ENCODE measurements at regions not wholly inside any gene's neighbourhood (a gene's known extent, or its start where the extent isn't known, plus 50 kb on each side); places are given as distances from the start of the nearest gene placed in this dataset.

DNA sequence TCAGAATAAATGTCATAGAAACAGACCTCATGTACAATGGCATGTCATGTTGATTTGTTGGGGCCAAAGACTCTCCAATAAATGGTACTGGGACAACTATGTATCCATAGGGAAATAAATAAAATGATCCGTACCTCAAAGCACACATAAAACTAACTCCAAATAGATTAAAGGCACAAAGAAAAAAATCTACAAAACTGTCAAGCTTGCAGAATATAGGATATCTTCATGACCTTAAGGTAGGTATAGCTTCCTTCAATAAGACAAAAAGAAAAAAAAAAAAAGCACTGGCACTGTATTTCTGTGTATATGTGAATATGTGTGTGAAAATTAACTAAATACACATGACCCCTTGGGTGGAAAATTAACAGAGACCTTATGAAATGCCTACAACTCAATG lies 101.9 kb downstream of the DIRAS2 start:
- H3K36me3 Mint-ChIP-seq (ENCODE audit: low read depth): no peaks in the 10 kb centered on the region
- H3K9me3 Mint-ChIP-seq: no peaks in the 10 kb centered on the region
- H3K27ac Mint-ChIP-seq: no peak overlapping the region
- peaks cover 36% of the 10 kb centered on the region for H3K27me3 Mint-ChIP-seq
- no peak overlapping the region for H3K4me3 Mint-ChIP-seq
- no peaks in the 10 kb centered on the region for H3K4me1 Mint-ChIP-seq (ENCODE audit: low read depth)

DNA sequence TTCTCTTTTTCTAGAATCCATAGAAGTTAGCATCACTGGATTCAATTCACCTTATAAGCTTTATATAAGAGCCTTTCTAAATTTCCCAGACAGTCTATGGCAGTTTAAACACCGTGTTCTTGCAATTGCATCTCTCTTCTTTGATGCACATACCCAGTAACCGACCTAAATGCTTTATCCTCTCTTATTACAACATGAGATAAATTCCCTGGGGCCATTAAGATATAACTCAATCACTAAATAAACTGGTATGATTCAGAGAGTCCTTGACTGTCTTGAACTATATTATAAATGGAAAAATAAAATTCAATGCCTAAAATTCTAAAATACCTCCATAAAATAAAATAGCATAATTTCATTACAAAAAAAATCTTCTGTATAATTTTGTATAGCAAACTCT lies 98.1 kb downstream of the DIRAS2 start:
- Mint-ChIP-seq H3K27ac (no peak overlapping the region), H3K4me3 (no peak overlapping the region), H3K36me3 (ENCODE audit: low read depth) (no peaks in the 10 kb centered on the region), H3K27me3 (peaks cover 27% of the 10 kb centered on the region), H3K4me1 (ENCODE audit: low read depth) (no peaks in the 10 kb centered on the region), H3K9me3 (peaks cover 7% of the 10 kb centered on the region)

- H3K27me3 Mint-ChIP-seq: peaks cover 18% of the 10 kb centered on the region
- H3K27ac Mint-ChIP-seq: no peak overlapping the region
- H3K9me3 Mint-ChIP-seq: peaks cover 11% of the 10 kb centered on the region
- H3K4me1 Mint-ChIP-seq (ENCODE audit: low read depth): no peaks in the 10 kb centered on the region
- no peaks in the 10 kb centered on the region for H3K36me3 Mint-ChIP-seq (ENCODE audit: low read depth)
- no peak overlapping the region for H3K4me3 Mint-ChIP-seq
Measured at GRCh38 chr9:90546200-90546599, 96.4 kb downstream of the DIRAS2 start.

GRCh38 chr9:90547896-90548295 lies 94.7 kb downstream of the DIRAS2 start:
- no peaks in the 10 kb centered on the region for H3K36me3 Mint-ChIP-seq (ENCODE audit: low read depth)
- H3K27ac Mint-ChIP-seq: no peak overlapping the region
- H3K4me3 Mint-ChIP-seq: no peak overlapping the region
- H3K27me3 Mint-ChIP-seq: peaks cover 16% of the 10 kb centered on the region
- H3K4me1 Mint-ChIP-seq (ENCODE audit: low read depth): no peaks in the 10 kb centered on the region
- H3K9me3 Mint-ChIP-seq: peaks cover 11% of the 10 kb centered on the region

- Mint-ChIP-seq H3K27me3 (peaks cover 14% of the 10 kb centered on the region), H3K27ac (no peak overlapping the region), H3K36me3 (ENCODE audit: low read depth) (no peaks in the 10 kb centered on the region), H3K9me3 (peaks cover 11% of the 10 kb centered on the region), H3K4me3 (no peak overlapping the region), H3K4me1 (ENCODE audit: low read depth) (no peaks in the 10 kb centered on the region)
Measured at GRCh38 chr9:90552317-90552716, 90.3 kb downstream of the DIRAS2 start.

GRCh38 chr9:90555351-90556057 lies 87.1 kb downstream of the DIRAS2 start:
- no peaks in the 10 kb centered on the region for H3K9me3 Mint-ChIP-seq
- no peak overlapping the region for H3K4me3 Mint-ChIP-seq

GRCh38 chr9:90556897-90557675 lies 85.5 kb downstream of the DIRAS2 start:
- Mint-ChIP-seq H3K4me1 (ENCODE audit: low read depth) (no peaks in the 10 kb centered on the region), H3K27ac (no peak overlapping the region), H3K9me3 (no peaks in the 10 kb centered on the region), H3K4me3 (no peak overlapping the region), H3K27me3 (peaks cover 3% of the 10 kb centered on the region), H3K36me3 (ENCODE audit: low read depth) (no peaks in the 10 kb centered on the region)

More at GRCh38 chr9:90555351-90556057, 87.1 kb downstream of the DIRAS2 start:
- Mint-ChIP-seq H3K27me3 (peaks cover 3% of the 10 kb centered on the region), H3K36me3 (ENCODE audit: low read depth) (no peaks in the 10 kb centered on the region), H3K27ac (no peak overlapping the region), H3K4me1 (ENCODE audit: low read depth) (no peaks in the 10 kb centered on the region)

GRCh38 chr9:90559075-90560073 lies 83.2 kb downstream of the DIRAS2 start:
- Mint-ChIP-seq H3K27me3 (peaks cover 3% of the 10 kb centered on the region), H3K27ac (no peak overlapping the region), H3K9me3 (no peaks in the 10 kb centered on the region), H3K36me3 (ENCODE audit: low read depth) (no peaks in the 10 kb centered on the region), H3K4me1 (ENCODE audit: low read depth) (no peaks in the 10 kb centered on the region), H3K4me3 (no peak overlapping the region)

Measured in stimulated activated naive CD8-positive, alpha-beta T cell treated with anti-CD3 and anti-CD28 coated beads, Interleukin-15, Interleukin-2, amounts not matched to agents 100 ng/mL and 50 ng/mL, for 24 hours (primary cell).